Stomach (tissue), 4 donors: ENCODE measurements at regions not wholly inside any gene's neighbourhood (a gene's known extent, or its start where the extent isn't known, plus 50 kb on each side); places are given as distances from the start of the nearest gene placed in this dataset.

Experiments used
- CTCF ChIP-seq, 7 experiments: fragments of 450-650 bp in 4 of 7; fragments of 200-600 bp in 3 of 7; sonication (generic) in 3 of 7; IDR thresholded peaks; one replicate each; pipeline ENCODE4 v1.5.1; 2016 to 2019; ENCODE audit warnings: antibody characterized with exemption in 7 of 7, control low read depth in 2 of 7, mild to moderate bottlenecking in 1 of 7
- POLR2AphosphoS5 ChIP-seq, 3 donors: sonication (generic); formaldehyde crosslinking; IDR thresholded peaks; one replicate each; pipeline ENCODE4 v1.6.1; 2016; ENCODE audit warnings: antibody characterized with exemption in 3 of 3

- TF ChIP-seq CTCF (IDR thresholded peaks at IDR 0.05), result no peak
- TF ChIP-seq POLR2AphosphoS5 (IDR thresholded peaks at IDR 0.05), result no peak
Observed at GRCh38 chr7:32158076-32158475, 87.9 kb upstream of the PDE1C start.
